ENCODE measurements at regions not wholly inside any gene's neighbourhood (a gene's known extent, or its start where the extent isn't known, plus 50 kb on each side); places are given as distances from the start of the nearest gene placed in this dataset.

- DNase-seq (no peak), ATAC-seq (no peak)
- intact Hi-C loops (cut with DNase I; ENCODE audit: low total_unique reads), result no loop called here
- no peak overlapping the region for H3K27ac ChIP-seq
- no peaks in the 10 kb centered on the region for H3K36me3 ChIP-seq
- H3K4me1 ChIP-seq, result no peaks in the 10 kb centered on the region
- TF ChIP-seq POLR2A (IDR thresholded peaks at IDR 0.05) (no peak), CTCF (IDR thresholded peaks at IDR 0.05 in 4 of 5, conservative IDR thresholded peaks at IDR 0.05 in 1 of 5) (no peak)
- in situ Hi-C loops (cut with MboI; ENCODE audit: low sequenced_read_pairs in 4 of 4), result no loop called here
- H3K27me3 ChIP-seq, result no peaks in the 10 kb centered on the region
- H3K4me3 ChIP-seq, result no peak overlapping the region
- H3K9me3 ChIP-seq, result no peaks in the 10 kb centered on the region
Measured at GRCh38 chr9:80385246-80385645, 813.5 kb downstream of the TLE4 start.

- intact Hi-C loops (cut with DNase I; ENCODE audit: low total_unique reads) (no loop called here), in situ Hi-C loops (cut with MboI; ENCODE audit: low sequenced_read_pairs in 4 of 4) (no loop called here)
- H3K27ac ChIP-seq, result no peak overlapping the region
- no peaks in the 10 kb centered on the region for H3K9me3 ChIP-seq
- H3K4me3 ChIP-seq, result no peak overlapping the region
- H3K36me3 ChIP-seq, result no peaks in the 10 kb centered on the region
- no peak for DNase-seq
- H3K27me3 ChIP-seq, result no peaks in the 10 kb centered on the region
- no peak for ATAC-seq
- no peaks in the 10 kb centered on the region for H3K4me1 ChIP-seq
- no peak for TF ChIP-seq CTCF (IDR thresholded peaks at IDR 0.05 in 4 of 5, conservative IDR thresholded peaks at IDR 0.05 in 1 of 5)
- TF ChIP-seq POLR2A (IDR thresholded peaks at IDR 0.05), result no peak
Measured at GRCh38 chr9:80383331-80383730, 811.6 kb downstream of the TLE4 start.

DNA sequence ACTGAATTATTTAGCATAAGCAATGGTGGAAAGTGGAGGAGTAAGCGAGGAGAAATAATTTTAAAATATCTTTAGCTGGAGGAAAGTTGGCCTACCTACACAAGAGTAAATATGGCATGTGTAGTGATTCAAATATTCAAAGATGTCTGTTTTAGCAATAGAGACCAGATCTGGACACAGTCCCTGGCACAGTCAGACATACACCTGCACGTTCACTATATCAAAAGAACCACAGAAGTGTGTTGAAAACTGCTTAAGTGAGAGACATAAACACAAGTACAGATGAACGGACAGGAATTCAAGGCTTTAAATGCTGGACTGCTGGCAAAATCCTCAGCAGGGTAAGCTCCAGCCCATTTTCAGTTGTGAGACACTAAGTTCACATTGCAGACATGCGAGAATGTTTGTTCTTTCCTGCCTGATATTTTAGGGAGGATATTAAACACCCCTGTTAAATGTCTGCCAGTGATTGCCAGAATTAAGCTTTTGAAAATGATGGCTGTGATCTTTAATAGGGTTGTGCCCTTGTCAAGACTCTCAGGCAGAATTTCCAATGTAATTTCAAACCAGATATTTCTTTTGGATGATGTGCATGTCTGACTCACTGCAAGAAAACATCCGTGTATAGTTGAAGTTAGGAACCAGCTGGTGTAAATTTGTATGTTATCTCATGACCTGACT lies 810.6 kb downstream of the TLE4 start:
- ATAC-seq (no peak), DNase-seq (no peak)
- H3K36me3 ChIP-seq, result no peaks in the 10 kb centered on the region
- H3K4me3 ChIP-seq, result no peak overlapping the region
- intact Hi-C loops (cut with DNase I; ENCODE audit: low total_unique reads) (no loop called here), in situ Hi-C loops (cut with MboI; ENCODE audit: low sequenced_read_pairs in 4 of 4) (no loop called here)
- H3K9me3 ChIP-seq, result no peaks in the 10 kb centered on the region
- no peaks in the 10 kb centered on the region for H3K4me1 ChIP-seq
- no peaks in the 10 kb centered on the region for H3K27me3 ChIP-seq
- TF ChIP-seq CTCF (IDR thresholded peaks at IDR 0.05 in 4 of 5, conservative IDR thresholded peaks at IDR 0.05 in 1 of 5), result no peak
- no peak for TF ChIP-seq POLR2A (IDR thresholded peaks at IDR 0.05)
- H3K27ac ChIP-seq, result no peak overlapping the region

DNA sequence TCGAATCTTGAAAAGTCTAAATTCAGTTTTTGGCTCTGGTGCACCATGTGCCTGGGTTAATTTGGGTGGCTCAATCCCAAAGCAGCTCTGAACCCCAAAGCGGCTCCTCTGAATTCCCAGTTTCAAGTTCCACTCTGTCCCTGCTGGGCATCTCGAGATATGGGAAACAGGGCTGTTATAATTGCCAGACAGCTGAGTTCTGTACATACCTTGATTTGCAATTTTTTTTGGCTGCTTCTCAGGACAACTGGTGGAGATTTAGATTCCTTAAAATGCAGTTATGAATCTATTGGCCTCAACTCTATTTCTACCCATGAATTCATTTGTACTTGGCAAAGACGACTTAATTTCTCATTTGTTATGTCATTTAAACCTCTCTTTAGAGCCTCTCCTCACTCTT lies 808.5 kb downstream of the TLE4 start:
- no peak for DNase-seq
- intact Hi-C loops (cut with DNase I; ENCODE audit: low total_unique reads) (no loop called here), in situ Hi-C loops (cut with MboI; ENCODE audit: low sequenced_read_pairs in 4 of 4) (no loop called here)
- Histone ChIP-seq H3K4me3 (no peak overlapping the region), H3K9me3 (no peaks in the 10 kb centered on the region), H3K27me3 (no peaks in the 10 kb centered on the region), H3K36me3 (no peaks in the 10 kb centered on the region), H3K4me1 (no peaks in the 10 kb centered on the region), H3K27ac (no peak overlapping the region)
- TF ChIP-seq CTCF (IDR thresholded peaks at IDR 0.05 in 4 of 5, conservative IDR thresholded peaks at IDR 0.05 in 1 of 5), result no peak
- no peak for TF ChIP-seq POLR2A (IDR thresholded peaks at IDR 0.05)
- no peak for ATAC-seq
